Hepatocyte (in vitro differentiated cells): ENCODE measurements at regions not wholly inside any gene's neighbourhood (a gene's known extent, or its start where the extent isn't known, plus 50 kb on each side); places are given as distances from the start of the nearest gene placed in this dataset.

ENCODE experiments used
- EZH2phosphoT487 ChIP-seq: fragments of 200-600 bp; sonication (generic); IDR thresholded peaks from one replicate; pipeline ENCODE4 v1.6.1; 2018; ENCODE audit warnings: antibody characterized with exemption, mild to moderate bottlenecking, low read depth, moderate library complexity; ENCODE audit not compliant: unreplicated experiment, severe bottlenecking
- TF ChIP-seq, protein P1 (sequence below): fragments of 200-600 bp; sonication (generic); IDR thresholded peaks from 2 replicates; pipeline ENCODE4 v1.5.1; 2016; ENCODE audit warnings: antibody characterized with exemption, mild to moderate bottlenecking; ENCODE audit not compliant: poor library complexity

DNA sequence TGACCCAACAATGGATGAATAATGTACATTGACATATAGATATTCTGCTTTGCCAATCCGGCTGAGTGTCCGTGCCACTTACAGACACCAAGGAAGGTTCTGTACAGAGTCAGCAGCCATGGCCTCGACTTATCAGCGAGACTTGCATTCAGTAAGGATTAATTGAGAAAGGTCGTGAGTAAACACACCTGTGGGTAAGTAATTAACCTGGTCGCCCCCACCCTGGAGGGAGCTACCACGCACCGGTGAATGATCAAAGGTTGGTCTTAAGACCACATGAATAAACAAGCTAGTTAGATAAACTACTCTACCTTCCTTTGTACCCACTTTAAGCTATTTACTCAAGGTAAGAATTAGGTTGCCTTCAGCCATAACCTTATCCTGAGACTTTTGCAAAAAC, 66.5 kb upstream of the MFGE8 start:
- TF ChIP-seq, protein P1, sequence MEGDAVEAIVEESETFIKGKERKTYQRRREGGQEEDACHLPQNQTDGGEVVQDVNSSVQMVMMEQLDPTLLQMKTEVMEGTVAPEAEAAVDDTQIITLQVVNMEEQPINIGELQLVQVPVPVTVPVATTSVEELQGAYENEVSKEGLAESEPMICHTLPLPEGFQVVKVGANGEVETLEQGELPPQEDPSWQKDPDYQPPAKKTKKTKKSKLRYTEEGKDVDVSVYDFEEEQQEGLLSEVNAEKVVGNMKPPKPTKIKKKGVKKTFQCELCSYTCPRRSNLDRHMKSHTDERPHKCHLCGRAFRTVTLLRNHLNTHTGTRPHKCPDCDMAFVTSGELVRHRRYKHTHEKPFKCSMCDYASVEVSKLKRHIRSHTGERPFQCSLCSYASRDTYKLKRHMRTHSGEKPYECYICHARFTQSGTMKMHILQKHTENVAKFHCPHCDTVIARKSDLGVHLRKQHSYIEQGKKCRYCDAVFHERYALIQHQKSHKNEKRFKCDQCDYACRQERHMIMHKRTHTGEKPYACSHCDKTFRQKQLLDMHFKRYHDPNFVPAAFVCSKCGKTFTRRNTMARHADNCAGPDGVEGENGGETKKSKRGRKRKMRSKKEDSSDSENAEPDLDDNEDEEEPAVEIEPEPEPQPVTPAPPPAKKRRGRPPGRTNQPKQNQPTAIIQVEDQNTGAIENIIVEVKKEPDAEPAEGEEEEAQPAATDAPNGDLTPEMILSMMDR, result no peak
- TF ChIP-seq EZH2phosphoT487, result no peak
